A673 (cell line): ENCODE measurements at regions not wholly inside any gene's neighbourhood (a gene's known extent, or its start where the extent isn't known, plus 50 kb on each side); places are given as distances from the start of the nearest gene placed in this dataset.

ENCODE experiments used
- EZH2 ChIP-seq: fragments of 200-600 bp; sonication (generic); IDR thresholded peaks from 2 replicates; pipeline ENCODE4 v1.6.1; 2017; ENCODE audit warnings: borderline replicate concordance, low read depth, mild to moderate bottlenecking, mixed read lengths, antibody characterized with exemption, low read length; ENCODE audit not compliant: poor library complexity, severe bottlenecking
- TF ChIP-seq, protein P1 (sequence below): fragments of 300-800, 200-600 bp; sonication (generic); conservative IDR thresholded peaks from 2 replicates; pipeline ENCODE4 v1.5.1; 2017; ENCODE audit warnings: low read depth, mild to moderate bottlenecking, antibody characterized with exemption, low read length, moderate library complexity, mixed read lengths

DNA sequence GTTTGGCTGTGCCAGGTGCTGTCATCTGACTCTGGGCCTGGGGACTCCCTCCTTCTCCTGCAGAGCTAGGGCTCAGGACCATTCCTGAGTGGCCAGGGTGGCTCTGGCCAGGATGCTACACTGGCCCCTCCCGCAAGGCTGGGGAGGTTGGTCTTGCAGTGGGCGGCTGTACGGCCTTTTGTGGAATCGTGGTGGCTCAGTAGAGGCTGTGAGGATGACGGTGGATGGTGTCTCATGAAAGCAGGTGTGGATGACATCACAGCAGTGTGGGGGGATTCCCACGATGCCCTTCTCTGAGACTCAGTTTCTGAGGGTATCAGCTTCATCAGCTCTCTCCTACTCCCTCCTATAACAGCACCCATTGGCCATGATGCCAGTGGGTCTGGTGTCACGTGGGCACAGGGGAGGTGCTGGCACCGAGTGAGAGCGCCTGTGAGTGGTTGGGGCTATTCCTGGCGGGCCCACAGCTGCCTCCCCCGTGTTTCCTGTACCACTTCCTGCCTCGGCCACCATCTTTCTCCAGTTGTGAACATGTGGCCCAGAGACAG lies 144.2 kb upstream of the HDAC4 start:
- TF ChIP-seq, protein P1, sequence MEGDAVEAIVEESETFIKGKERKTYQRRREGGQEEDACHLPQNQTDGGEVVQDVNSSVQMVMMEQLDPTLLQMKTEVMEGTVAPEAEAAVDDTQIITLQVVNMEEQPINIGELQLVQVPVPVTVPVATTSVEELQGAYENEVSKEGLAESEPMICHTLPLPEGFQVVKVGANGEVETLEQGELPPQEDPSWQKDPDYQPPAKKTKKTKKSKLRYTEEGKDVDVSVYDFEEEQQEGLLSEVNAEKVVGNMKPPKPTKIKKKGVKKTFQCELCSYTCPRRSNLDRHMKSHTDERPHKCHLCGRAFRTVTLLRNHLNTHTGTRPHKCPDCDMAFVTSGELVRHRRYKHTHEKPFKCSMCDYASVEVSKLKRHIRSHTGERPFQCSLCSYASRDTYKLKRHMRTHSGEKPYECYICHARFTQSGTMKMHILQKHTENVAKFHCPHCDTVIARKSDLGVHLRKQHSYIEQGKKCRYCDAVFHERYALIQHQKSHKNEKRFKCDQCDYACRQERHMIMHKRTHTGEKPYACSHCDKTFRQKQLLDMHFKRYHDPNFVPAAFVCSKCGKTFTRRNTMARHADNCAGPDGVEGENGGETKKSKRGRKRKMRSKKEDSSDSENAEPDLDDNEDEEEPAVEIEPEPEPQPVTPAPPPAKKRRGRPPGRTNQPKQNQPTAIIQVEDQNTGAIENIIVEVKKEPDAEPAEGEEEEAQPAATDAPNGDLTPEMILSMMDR: no peak
- no peak for TF ChIP-seq EZH2
